ENCODE measurements at regions not wholly inside any gene's neighbourhood (a gene's known extent, or its start where the extent isn't known, plus 50 kb on each side); places are given as distances from the start of the nearest gene placed in this dataset.

DNA sequence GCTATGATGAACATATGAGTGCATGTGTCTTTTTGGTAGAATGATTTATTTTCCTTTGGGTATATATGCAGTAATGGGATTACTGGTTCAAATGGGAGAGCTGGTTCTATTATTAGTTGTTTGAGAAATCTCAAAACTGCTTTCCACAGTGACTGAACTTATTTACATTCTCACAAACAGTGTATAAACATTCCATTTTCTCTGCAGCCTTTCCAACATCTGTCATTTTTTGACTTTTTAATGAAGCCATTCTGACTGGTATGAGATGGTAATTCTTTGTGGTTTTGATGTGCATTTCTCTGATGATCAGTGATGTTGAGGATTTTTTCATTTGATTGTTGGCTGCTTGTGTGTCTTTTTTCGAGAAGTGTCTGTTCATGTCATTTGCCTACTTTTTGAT, 1124.2 kb downstream of the NAALADL2 start:
- Histone ChIP-seq H4K20me1 (replicated peaks; ENCODE audit: control insufficient read depth, insufficient read depth, low read length) (no peaks in the 10 kb centered on the region), H3K4me2 (ENCODE audit: insufficient read depth, low read length) (no peak overlapping the region), H3K27ac (ENCODE audit: extremely low read depth, low read depth, low read length) (no peak overlapping the region), H3K4me1 (replicated peaks in 1 of 2; ENCODE audit: control insufficient read depth in 2 of 2, insufficient read depth in 2 of 2, low read length in 2 of 2) (no peaks in the 10 kb centered on the region), H3K9ac (ENCODE audit: insufficient read depth in 1 of 2, low read depth in 2 of 2, low read length in 2 of 2) (no peak overlapping the region), H3K36me3 (ENCODE audit: control insufficient read depth, insufficient read depth, low read length) (no peaks in the 10 kb centered on the region), H3K9me1 (ENCODE audit: control insufficient read depth, insufficient read depth, low read length) (no peaks in the 10 kb centered on the region), H3K27me3 (ENCODE audit: control insufficient read depth in 2 of 2, insufficient read depth in 2 of 2, low read length in 2 of 2) (no peaks in the 10 kb centered on the region), H3K9me3 (replicated peaks; ENCODE audit: control insufficient read depth, insufficient read depth, low read depth, low read length) (no peaks in the 10 kb centered on the region), H3K79me2 (ENCODE audit: control insufficient read depth, insufficient read depth, low read length) (no peaks in the 10 kb centered on the region), H2AFZ (ENCODE audit: low read depth, low read length) (no peak overlapping the region), H3K4me3 (no peak overlapping the region)
- in situ Hi-C loops (cut with MboI): no loop called here
- ChIA-PET CTCF (ENCODE audit: low intra/inter-chr PET ratio) (no interaction called here), POLR2A (no interaction called here)
- DNase-seq (ENCODE audit: extremely low read depth in 1 of 4, low spot score in 3 of 4): no peak
- intact Hi-C loops (cut with micrococcal nuclease): no loop called here
- TF ChIP-seq FOXJ2 (tag; IDR thresholded peaks at IDR 0.05) (no peak), MEF2A (IDR thresholded peaks at IDR 0.05; ENCODE audit: control insufficient read depth, low read depth, low read length) (no peak), NCOA4 (IDR thresholded peaks at IDR 0.05; ENCODE audit: partially characterized antibody) (no peak), ZNF589 (CRISPR knock-in tag; IDR thresholded peaks at IDR 0.05; ENCODE audit: low read depth) (no peak), ZNF57 (CRISPR knock-in tag; IDR thresholded peaks at IDR 0.05) (no peak), SREBF1 (IDR thresholded peaks at IDR 0.05; ENCODE audit: borderline replicate concordance, low read depth, low read length) (no peak), SOX6 (IDR thresholded peaks at IDR 0.05) (no peak), CBX8 (IDR thresholded peaks at IDR 0.05; ENCODE audit: borderline replicate concordance, extremely low read depth, low read depth, low read length, poor library complexity, severe bottlenecking) (no peak), KDM5B (IDR thresholded peaks at IDR 0.05; ENCODE audit: insufficient replicate concordance, low read depth, low read length) (no peak), ETV1 (tag; conservative IDR thresholded peaks at IDR 0.05; ENCODE audit: low read depth) (no peak), TOE1 (IDR thresholded peaks at IDR 0.05; ENCODE audit: borderline replicate concordance) (no peak), TOE1 (CRISPR knock-in tag; IDR thresholded peaks at IDR 0.05; ENCODE audit: borderline replicate concordance, low read depth) (no peak), BDP1 (IDR thresholded peaks at IDR 0.05; ENCODE audit: insufficient read depth, insufficient read length) (no peak), MBD1 (CRISPR knock-in tag; IDR thresholded peaks at IDR 0.05) (no peak), ZNF785 (CRISPR knock-in tag; IDR thresholded peaks at IDR 0.05) (no peak), CREBBP (IDR thresholded peaks at IDR 0.05; ENCODE audit: low read depth, low read length) (no peak)
- TF ChIP-seq, protein P1, sequence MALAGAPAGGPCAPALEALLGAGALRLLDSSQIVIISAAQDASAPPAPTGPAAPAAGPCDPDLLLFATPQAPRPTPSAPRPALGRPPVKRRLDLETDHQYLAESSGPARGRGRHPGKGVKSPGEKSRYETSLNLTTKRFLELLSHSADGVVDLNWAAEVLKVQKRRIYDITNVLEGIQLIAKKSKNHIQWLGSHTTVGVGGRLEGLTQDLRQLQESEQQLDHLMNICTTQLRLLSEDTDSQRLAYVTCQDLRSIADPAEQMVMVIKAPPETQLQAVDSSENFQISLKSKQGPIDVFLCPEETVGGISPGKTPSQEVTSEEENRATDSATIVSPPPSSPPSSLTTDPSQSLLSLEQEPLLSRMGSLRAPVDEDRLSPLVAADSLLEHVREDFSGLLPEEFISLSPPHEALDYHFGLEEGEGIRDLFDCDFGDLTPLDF (CRISPR knock-in tag; IDR thresholded peaks at IDR 0.05): no peak
- TF ChIP-seq, protein P2, sequence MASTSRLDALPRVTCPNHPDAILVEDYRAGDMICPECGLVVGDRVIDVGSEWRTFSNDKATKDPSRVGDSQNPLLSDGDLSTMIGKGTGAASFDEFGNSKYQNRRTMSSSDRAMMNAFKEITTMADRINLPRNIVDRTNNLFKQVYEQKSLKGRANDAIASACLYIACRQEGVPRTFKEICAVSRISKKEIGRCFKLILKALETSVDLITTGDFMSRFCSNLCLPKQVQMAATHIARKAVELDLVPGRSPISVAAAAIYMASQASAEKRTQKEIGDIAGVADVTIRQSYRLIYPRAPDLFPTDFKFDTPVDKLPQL (IDR thresholded peaks at IDR 0.05; ENCODE audit: extremely low read depth, insufficient read length): no peak
- no peak for FAIRE-seq
- no TSS peak for BruUV-seq (replicated peaks)
- 0% methylated on average over 1 of the region's 1 CpG for WGBS (ENCODE audit: insufficient coverage, low coverage, missing lambda C conversion rate)
- ATAC-seq: no peak

Data from K562 (cell line).